HG03521 (cell line): ENCODE measurements at regions not wholly inside any gene's neighbourhood (a gene's known extent, or its start where the extent isn't known, plus 50 kb on each side); places are given as distances from the start of the nearest gene placed in this dataset.

Experiments
- ATAC-seq: cut with Tn5 transposase; IDR thresholded peaks from one replicate; pipeline ENCODE4 v1.9.1; 2021; ENCODE audit warnings: mild to moderate bottlenecking, moderate library complexity; ENCODE audit not compliant: unreplicated experiment

DNA sequence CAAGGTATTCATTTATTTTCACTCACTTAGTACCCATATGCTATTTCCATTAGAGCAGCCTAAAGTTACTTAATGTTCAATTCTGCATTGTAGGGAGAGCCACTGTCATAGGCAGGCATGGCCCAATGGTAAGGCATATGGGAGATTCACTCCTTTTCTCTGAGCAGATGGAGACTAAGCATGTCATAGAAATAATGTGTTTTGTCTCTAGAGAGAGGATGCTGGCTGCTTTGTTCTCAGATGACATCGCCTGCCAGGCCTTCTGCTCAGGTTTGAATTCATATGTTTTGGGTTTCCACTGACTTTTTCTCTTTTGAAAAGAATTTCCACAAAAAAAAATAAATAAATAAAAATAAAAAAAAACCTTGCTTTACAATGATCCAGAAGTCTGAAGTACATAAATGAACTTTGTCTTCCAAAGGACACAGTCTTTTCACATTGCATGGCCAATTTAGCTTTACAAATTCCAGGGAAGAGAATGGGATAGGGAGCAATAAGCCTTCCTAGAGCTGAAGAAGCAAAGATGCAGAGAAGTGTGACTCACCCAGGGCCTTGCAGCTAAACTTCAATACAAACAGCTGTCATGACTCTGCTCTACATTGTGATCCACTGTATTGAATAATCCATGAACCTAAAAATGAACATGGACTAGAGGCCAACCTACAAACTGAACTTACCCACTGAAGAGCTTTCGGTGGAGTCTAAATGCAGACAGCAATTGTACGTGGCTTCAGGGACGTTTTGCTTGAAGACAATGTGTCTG is 422.5 kb downstream of the CMPK2 start:
- ATAC-seq: no peak

DNA sequence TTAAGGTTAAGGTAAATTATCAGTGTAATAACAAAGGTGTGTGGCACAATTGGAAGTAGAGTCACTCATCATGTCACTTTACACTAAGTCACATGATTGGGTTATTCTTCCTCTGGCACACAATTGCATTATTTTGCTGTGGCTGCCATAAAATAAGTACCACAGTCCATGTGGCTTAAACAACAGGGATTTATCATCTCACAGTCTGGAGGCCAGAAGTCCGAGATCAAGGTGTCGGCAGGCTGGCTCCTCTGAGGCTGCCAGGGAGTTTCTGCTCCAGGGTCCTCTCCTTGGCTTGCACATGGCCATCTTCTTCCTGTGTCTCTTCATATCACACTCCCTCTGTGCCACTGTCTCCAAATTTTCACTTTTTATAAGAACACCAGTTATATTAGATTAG is 421.2 kb downstream of the CMPK2 start:
- ATAC-seq: no peak

GRCh38 chr2:6445156-6445555 is 420.6 kb downstream of the CMPK2 start:
- no peak for ATAC-seq

DNA sequence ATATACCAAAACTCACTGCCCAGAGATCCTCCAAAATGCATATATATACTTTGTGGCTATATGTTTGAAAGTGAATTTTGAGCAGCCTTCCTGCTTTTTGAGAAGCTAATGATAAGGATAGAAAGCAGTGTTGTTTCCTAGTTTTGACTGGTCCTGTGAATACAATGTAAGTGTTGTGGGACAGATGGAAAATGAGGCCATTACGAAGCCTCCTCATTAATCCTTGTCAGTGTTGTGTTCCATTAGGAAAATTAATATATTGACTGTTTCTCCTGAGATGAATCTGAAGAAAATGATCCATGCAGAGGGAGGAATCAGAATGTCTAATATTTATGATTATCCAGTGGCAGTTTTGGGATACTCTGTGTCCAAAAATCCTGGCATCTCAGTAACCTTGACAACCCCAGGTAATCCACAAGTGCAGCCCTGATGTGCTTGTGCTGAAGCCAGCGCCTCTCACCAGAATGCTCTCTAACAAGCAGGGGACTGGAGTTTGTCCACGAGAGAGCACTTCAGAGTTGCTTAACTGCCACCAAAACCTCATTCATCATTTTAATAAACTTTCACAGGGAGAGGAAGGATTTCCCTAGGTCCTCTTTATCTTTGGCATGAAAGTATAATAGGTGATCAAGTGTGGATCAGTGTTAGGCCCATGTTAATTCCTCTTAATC is 418.6 kb downstream of the CMPK2 start:
- no peak for ATAC-seq

- no peak for ATAC-seq
These were observed 416.8 kb downstream of the CMPK2 start for GRCh38 chr2:6448893-6449292.

- ATAC-seq: no peak
These were observed 416.4 kb downstream of the CMPK2 start for GRCh38 chr2:6449343-6449742.

- no peak for ATAC-seq
These were observed 412.8 kb downstream of the CMPK2 start for GRCh38 chr2:6452702-6453481.

DNA sequence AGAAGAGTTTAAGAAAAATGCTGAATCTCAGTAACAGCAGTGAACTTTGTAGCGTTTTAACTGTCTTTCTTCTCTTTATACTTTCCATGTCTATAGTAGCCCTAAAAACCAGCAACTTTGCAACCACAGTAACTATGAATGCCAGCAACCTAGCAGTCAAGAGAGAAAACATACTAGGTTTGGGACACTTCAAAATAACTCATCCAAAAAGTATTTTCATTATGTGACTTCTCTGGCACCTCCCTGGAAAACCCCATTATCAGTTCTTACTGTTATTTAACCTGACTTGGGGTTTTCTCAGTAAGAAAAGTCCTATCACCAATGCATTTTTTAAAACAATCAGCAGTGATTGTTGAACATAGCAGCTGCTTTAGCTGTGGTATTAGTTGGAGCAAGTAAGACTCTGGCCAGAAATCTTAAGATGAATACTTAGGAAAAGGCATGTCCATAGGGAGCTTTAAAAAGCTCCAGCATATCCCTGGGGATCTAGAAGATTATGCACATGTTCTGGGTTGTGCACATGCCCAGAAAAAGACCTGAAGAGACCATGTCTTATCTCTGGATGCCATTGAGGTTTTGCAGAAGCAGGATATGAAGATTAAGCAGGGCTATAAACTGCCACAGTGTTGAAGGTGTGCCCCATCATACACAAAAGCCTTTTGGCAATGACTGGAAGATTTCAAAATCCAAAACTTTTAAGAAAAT is 411.3 kb downstream of the CMPK2 start:
- no peak for ATAC-seq

- ATAC-seq: no peak
These were observed 406.6 kb downstream of the CMPK2 start for GRCh38 chr2:6459138-6459537.

- ATAC-seq: no peak
These were observed 395.2 kb downstream of the CMPK2 start for GRCh38 chr2:6470518-6470917.

DNA sequence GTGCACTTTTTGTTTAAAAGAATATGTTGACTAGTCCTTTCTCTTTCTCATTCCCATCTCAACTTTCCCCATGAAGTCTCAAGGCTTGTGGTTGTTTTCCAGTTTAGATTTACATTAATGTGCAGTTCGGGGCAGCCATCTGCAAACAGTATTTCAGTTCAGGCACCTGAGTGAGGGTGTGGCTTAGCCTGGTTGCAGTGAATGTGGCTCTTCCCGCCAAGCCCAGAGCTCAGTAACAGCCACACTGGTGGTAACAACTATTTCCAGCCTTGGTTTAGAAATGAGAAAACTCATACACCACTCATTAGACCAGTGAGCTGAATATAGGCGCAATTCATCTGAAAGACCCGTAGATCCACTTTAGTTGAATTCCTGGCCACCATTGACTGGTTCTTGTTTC is 394.3 kb downstream of the CMPK2 start:
- no peak for ATAC-seq

DNA sequence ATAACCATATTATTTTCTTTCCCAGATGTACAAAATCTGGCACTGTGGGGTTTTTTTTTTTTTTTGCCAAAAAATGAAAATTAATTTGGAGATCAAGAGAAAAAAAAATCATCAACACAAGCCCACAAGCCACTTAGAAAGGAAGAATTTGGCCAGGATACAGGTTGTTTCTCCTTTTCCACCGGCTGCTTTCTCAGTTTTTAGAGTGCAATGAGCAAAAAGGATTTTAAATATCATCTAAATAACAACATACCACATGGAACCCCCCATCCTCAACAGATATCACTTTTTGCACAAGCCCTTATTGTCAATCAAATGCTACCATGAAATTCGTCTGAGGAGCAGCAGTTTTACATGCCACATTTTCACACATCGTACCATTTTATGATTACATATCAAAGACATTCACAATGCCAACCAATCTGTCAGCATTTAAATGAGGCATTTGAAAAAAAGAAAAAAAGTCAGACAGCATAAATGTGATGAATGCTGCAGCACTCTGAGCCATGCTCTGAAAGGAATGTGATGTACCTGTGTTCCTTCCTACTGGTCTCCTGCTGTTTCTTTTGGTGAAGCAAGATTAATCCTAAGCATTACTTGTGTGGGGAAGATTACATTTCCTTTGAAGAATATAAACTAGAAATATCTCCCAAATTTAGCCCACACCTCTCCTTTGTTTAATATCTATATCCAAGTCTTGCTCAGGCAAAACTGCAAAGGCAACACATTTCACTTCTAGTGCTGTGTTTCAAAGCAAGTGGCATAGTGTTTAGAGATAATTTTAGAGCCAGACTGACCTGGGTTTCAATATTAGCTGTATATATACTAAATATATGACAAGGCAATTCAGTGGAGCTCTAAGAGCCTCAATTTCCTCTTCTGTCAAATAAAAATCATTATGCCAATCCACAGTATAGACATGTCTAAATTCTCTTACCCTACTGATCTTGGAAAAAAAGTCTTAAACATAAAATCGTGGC is 391.3 kb downstream of the CMPK2 start:
- no peak for ATAC-seq

- ATAC-seq: no peak
These were observed 390.4 kb downstream of the CMPK2 start for GRCh38 chr2:6475155-6475940.

DNA sequence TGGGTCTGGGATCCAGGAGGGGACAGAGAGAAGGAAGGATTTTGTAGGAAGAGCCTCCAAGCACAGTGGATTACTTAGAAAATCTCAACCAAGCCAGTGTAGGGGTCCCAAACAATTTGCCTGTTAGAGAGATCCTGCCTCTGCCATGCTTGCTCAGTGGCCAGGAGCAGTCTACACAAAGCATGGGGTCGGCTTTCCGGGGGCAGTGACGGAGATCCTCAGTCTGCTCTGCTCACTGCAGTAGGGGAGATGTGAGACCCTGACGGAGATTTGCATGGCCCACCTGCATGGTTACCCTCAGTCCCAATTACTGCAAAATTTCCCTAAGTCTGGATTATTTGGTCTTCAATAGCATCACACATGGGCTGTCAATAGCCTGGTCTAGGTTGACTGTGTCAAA is 385.2 kb downstream of the CMPK2 start:
- ATAC-seq: no peak

DNA sequence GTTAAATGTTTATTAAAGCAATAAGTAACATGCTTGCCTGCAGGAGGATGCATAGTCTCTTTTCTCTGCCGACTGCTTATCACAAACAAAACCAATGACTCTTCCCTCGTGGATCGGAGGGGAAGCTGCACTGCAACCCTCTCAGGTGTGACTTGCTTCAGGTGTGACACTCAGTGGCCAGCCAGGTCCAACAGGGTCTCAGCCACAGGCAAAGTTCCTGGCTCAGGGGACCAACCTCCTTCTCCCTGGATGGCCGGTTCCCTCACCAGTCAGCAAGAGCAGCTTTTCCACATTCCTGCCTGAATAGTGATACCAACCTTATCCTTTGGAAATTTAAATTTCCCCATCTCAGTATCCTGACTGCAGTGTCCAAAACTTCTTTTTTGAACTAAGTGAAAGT is 383.5 kb downstream of the CMPK2 start:
- no peak for ATAC-seq

GRCh38 chr2:6487765-6488164 is 377.9 kb downstream of the CMPK2 start:
- no peak for ATAC-seq

- no peak for ATAC-seq
These were observed 373.1 kb downstream of the CMPK2 start for GRCh38 chr2:6492573-6492972.

DNA sequence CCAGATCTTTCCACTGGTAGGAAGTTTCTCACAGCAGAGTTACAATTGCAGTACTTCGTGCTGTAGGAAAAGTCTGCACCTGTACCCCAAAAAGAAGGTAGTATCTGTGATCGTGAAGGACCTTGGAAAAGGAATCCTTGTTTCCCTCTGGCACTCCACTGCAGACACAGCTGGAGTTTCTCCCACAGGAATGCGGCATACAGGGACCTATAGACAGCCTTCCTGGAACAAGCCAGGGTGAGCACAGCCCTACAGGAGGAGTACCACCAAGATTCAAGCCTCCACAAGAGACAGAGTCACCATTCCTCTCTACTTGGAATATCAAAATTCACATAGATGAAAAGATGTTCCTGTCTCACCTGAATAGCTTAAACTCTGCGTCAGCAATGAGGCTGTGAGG is 372.4 kb downstream of the CMPK2 start:
- ATAC-seq: no peak

GRCh38 chr2:6493669-6494068 is 372.0 kb downstream of the CMPK2 start:
- no peak for ATAC-seq
